Liver (tissue), 8 donors: ENCODE measurements at regions not wholly inside any gene's neighbourhood (a gene's known extent, or its start where the extent isn't known, plus 50 kb on each side); places are given as distances from the start of the nearest gene placed in this dataset.

Experiments used
- DNase-seq: peaks from one replicate; pipeline ENCODE4 v3.0.0-alpha.2; 2017; ENCODE audit warnings: low spot score
- H3K27ac ChIP-seq, 2 donors: one replicate each; pipeline ENCODE4 v1.7.0; 2013; ENCODE audit warnings: inconsistent platforms in 2 of 2, low read length in 2 of 2, control low read depth in 1 of 2, low read depth in 1 of 2, mild to moderate bottlenecking in 1 of 2
- H3K27me3 ChIP-seq, 4 donors: one replicate each; pipeline versions ENCODE4 v1.6.1 to v1.7.0; 2013; ENCODE audit warnings: low read length in 3 of 4, inconsistent platforms in 1 of 4, mild to moderate bottlenecking in 1 of 4, moderate library complexity in 1 of 4; ENCODE audit not compliant: control insufficient read depth in 4 of 4, insufficient read depth in 4 of 4
- H3K36me3 ChIP-seq, 4 donors: one replicate each; pipeline versions ENCODE4 v1.6.1 to v1.7.0; 2013; ENCODE audit warnings: low read length in 3 of 4, mild to moderate bottlenecking in 3 of 4, low read depth in 1 of 4, moderate library complexity in 1 of 4; ENCODE audit not compliant: control insufficient read depth in 4 of 4, insufficient read depth in 3 of 4
- H3K4me1 ChIP-seq, 4 donors: one replicate each; pipeline versions ENCODE4 v1.6.1 to v1.7.0; 2013; ENCODE audit warnings: low read length in 3 of 4, mild to moderate bottlenecking in 3 of 4, moderate library complexity in 1 of 4; ENCODE audit not compliant: control insufficient read depth in 4 of 4, insufficient read depth in 4 of 4
- H3K4me3 ChIP-seq, 3 donors: one replicate each; pipeline versions ENCODE4 v1.6.1 to v1.7.0; 2013; ENCODE audit warnings: low read length in 3 of 3, control low read depth in 1 of 3, low read depth in 1 of 3, mild to moderate bottlenecking in 1 of 3
- H3K9ac ChIP-seq, 2 donors: one replicate each; pipeline ENCODE4 v1.7.0; 2013; ENCODE audit warnings: low read length in 2 of 2, mild to moderate bottlenecking in 2 of 2, moderate library complexity in 2 of 2, control low read depth in 1 of 2, low read depth in 1 of 2
- H3K9me3 ChIP-seq, 4 donors: one replicate each; pipeline versions ENCODE4 v1.6.1 to v1.7.0; 2013; ENCODE audit warnings: low read length in 3 of 4; ENCODE audit not compliant: control insufficient read depth in 4 of 4
- EGR1 ChIP-seq, 2 donors: IDR thresholded peaks; 2 replicates each; pipeline ENCODE4 v1.6.1; 2016 to 2018; ENCODE audit warnings: antibody characterized with exemption in 2 of 2, low read depth in 2 of 2
- FOXA1 ChIP-seq: IDR thresholded peaks from 2 replicates; pipeline ENCODE4 v1.6.1; 2016; ENCODE audit warnings: antibody characterized with exemption
- HNF4A ChIP-seq, 2 donors: conservative IDR thresholded peaks; 2 replicates each; pipeline ENCODE4 v1.6.1; 2016; ENCODE audit warnings: antibody characterized with exemption in 2 of 2, mild to moderate bottlenecking in 2 of 2
- HNF4G ChIP-seq: IDR thresholded peaks from 2 replicates; pipeline ENCODE4 v1.6.1; 2016; ENCODE audit warnings: antibody characterized with exemption
- JUND ChIP-seq, 2 donors: IDR thresholded peaks; 2 replicates each; pipeline ENCODE4 v1.6.1; 2016; ENCODE audit warnings: antibody characterized with exemption in 2 of 2
- NR2F2 ChIP-seq: IDR thresholded peaks from 2 replicates; pipeline ENCODE4 v1.6.1; 2016; ENCODE audit warnings: antibody characterized with exemption
- RAD21 ChIP-seq, 2 donors: IDR thresholded peaks; 2 replicates each; pipeline ENCODE4 v1.6.1; 2016; ENCODE audit warnings: antibody characterized with exemption in 2 of 2, mild to moderate bottlenecking in 2 of 2
- RXRA ChIP-seq, 2 donors: IDR thresholded peaks; 2 replicates each; pipeline ENCODE4 v1.6.1; 2017 to 2018; ENCODE audit warnings: antibody characterized with exemption in 2 of 2, mild to moderate bottlenecking in 1 of 2
- SP1 ChIP-seq: IDR thresholded peaks from 2 replicates; pipeline ENCODE4 v1.6.1; 2018; ENCODE audit warnings: antibody characterized with exemption, mild to moderate bottlenecking
- TAF1 ChIP-seq: conservative IDR thresholded peaks from 2 replicates; pipeline ENCODE4 v1.6.1; 2016; ENCODE audit warnings: antibody characterized with exemption, mild to moderate bottlenecking
- YY1 ChIP-seq: IDR thresholded peaks from 2 replicates; pipeline ENCODE4 v1.6.1; 2016; ENCODE audit warnings: antibody characterized with exemption, mild to moderate bottlenecking
- WGBS: extraction: QIAGEN DNeasy Blood & Tissue Kit; methylation state at CpG from one replicate; pipeline ENCODE4 v1.1.7; 2013; 5-methylcytosine and 5-hydroxymethylcytosine counted together
- TF ChIP-seq, protein P1 (sequence below): fragments of 150-350 bp; IDR thresholded peaks from 2 replicates; pipeline ENCODE4 v1.5.1; 2017; ENCODE audit warnings: improper control_type of control experiment, low read depth, low read length; ENCODE audit not compliant: missing input control
- TF ChIP-seq, protein P2 (sequence below): IDR thresholded peaks from 2 replicates; pipeline ENCODE4 v1.6.1; 2016; ENCODE audit warnings: antibody characterized with exemption
- TF ChIP-seq, protein P3 (sequence below): IDR thresholded peaks from 2 replicates; pipeline ENCODE4 v1.6.1; 2016; ENCODE audit warnings: antibody characterized with exemption, mild to moderate bottlenecking
- donor health status: healthy.
- donor health status: healthy.
- donor health status: healthy.
- donor health status: healthy.
- donor health status: healthy.

DNA sequence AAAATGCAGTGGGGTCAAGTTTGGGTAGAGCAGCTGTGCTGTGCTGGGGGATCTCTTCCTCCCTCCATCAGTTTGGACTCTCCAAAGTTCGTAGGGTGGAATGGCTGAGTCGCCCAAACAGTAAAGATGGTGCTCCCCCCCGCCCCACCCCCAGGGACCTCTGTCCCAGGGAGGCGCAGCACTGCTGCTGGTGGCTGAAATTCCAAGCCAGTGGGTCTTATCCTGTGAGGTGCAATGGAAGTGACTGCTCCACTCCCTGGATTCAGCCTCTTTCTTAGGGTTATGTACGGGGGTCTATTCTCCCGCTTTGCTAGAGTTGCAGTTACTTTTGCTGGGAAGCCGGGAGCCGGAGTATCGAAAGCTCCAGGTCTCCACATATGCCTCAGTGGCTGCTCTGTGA, 97.5 kb upstream of the CTAGE1 start (continued):
- TF ChIP-seq, protein P1, sequence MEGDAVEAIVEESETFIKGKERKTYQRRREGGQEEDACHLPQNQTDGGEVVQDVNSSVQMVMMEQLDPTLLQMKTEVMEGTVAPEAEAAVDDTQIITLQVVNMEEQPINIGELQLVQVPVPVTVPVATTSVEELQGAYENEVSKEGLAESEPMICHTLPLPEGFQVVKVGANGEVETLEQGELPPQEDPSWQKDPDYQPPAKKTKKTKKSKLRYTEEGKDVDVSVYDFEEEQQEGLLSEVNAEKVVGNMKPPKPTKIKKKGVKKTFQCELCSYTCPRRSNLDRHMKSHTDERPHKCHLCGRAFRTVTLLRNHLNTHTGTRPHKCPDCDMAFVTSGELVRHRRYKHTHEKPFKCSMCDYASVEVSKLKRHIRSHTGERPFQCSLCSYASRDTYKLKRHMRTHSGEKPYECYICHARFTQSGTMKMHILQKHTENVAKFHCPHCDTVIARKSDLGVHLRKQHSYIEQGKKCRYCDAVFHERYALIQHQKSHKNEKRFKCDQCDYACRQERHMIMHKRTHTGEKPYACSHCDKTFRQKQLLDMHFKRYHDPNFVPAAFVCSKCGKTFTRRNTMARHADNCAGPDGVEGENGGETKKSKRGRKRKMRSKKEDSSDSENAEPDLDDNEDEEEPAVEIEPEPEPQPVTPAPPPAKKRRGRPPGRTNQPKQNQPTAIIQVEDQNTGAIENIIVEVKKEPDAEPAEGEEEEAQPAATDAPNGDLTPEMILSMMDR: no peak
- no peak for TF ChIP-seq HNF4G
- no peak for TF ChIP-seq NR2F2
- no peak for TF ChIP-seq RAD21 (IDR thresholded peaks at IDR 0.05)
- no peak for TF ChIP-seq SP1
- TF ChIP-seq, protein P2, sequence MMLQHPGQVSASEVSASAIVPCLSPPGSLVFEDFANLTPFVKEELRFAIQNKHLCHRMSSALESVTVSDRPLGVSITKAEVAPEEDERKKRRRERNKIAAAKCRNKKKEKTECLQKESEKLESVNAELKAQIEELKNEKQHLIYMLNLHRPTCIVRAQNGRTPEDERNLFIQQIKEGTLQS: no peak
- no peak for TF ChIP-seq EGR1 (IDR thresholded peaks at IDR 0.05; ENCODE audit: low read depth in 2 of 2)

DNA sequence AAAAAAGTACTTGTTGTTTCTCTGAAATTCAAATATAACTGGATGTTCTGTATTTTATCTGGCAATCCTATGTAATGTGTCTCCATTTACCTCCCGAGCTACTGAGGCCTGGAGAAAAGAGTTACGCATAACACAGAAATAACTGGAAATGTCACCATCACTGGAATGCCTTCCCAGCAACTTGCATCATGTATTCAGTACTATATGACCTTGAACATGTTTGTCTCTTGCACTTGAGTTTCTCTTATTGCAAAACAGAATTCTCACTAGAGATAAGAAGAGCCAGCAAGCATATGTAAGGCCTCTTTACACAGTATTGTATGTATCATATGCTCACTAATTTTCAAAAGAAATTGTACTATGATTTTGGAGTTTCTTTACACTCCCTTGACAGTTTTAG, 99.6 kb upstream of the CTAGE1 start:
- Histone ChIP-seq H3K27ac (no peak overlapping the region), H3K4me3 (no peak overlapping the region), H3K4me1 (peaks cover 0 to 1% (median 0%) of the 10 kb centered on the region in 4 donors), H3K9ac (no peak overlapping the region), H3K36me3 (no peaks in the 10 kb centered on the region), H3K27me3 (no peaks in the 10 kb centered on the region), H3K9me3 (no peaks in the 10 kb centered on the region)
- WGBS: 88% methylated on average over 2 of the region's 2 CpGs
- TF ChIP-seq, protein P1: no peak
- TF ChIP-seq RXRA (IDR thresholded peaks at IDR 0.05): peak in 1 of 2 donors; percentile 17
- DNase-seq: no peak

DNA sequence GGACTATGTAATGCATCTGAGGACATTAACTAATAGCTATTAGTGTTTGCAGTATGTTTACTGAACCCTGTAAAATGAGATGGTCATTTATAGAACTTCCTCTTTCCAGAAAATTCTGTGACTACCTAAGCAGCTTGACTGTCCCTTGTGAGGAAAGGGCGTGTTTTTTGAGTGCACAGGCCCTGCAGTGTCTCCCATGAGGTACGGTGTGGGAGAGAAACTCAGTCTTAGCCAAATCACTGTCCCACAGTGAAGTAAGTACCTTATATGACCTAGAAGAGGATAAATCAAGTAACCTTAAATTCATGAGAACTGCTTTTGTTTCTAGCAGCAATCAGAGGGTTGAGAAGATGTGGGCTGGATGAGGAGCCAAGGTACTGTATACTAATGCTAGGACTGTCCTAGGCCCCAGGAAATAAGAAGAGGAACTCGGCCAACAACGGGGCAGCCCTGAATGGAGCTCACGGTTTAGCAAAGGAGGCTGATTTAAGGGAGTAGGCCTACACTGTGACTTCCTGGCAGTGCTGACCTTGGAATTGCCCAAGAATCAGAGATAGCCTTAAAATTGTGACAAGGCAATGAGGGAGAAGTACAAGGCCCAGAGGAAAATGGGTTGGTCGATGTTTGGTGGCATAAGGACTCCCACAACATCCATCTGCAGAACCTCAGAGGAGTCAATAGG, 103.5 kb upstream of the CTAGE1 start:
- H3K4me3 ChIP-seq: no peak overlapping the region
- no peaks in the 10 kb centered on the region for H3K9me3 ChIP-seq
- TF ChIP-seq, protein P2: no peak
- TF ChIP-seq HNF4G (no peak), EGR1 (IDR thresholded peaks at IDR 0.05; ENCODE audit: low read depth in 2 of 2) (no peak), RXRA (IDR thresholded peaks at IDR 0.05) (no peak), SP1 (no peak), RAD21 (IDR thresholded peaks at IDR 0.05) (no peak), JUND (IDR thresholded peaks at IDR 0.05) (no peak), TAF1 (no peak), FOXA1 (no peak), YY1 (no peak), HNF4A (conservative IDR thresholded peaks at IDR 0.05) (no peak)
- TF ChIP-seq, protein P1: no peak
- TF ChIP-seq, protein P3, sequence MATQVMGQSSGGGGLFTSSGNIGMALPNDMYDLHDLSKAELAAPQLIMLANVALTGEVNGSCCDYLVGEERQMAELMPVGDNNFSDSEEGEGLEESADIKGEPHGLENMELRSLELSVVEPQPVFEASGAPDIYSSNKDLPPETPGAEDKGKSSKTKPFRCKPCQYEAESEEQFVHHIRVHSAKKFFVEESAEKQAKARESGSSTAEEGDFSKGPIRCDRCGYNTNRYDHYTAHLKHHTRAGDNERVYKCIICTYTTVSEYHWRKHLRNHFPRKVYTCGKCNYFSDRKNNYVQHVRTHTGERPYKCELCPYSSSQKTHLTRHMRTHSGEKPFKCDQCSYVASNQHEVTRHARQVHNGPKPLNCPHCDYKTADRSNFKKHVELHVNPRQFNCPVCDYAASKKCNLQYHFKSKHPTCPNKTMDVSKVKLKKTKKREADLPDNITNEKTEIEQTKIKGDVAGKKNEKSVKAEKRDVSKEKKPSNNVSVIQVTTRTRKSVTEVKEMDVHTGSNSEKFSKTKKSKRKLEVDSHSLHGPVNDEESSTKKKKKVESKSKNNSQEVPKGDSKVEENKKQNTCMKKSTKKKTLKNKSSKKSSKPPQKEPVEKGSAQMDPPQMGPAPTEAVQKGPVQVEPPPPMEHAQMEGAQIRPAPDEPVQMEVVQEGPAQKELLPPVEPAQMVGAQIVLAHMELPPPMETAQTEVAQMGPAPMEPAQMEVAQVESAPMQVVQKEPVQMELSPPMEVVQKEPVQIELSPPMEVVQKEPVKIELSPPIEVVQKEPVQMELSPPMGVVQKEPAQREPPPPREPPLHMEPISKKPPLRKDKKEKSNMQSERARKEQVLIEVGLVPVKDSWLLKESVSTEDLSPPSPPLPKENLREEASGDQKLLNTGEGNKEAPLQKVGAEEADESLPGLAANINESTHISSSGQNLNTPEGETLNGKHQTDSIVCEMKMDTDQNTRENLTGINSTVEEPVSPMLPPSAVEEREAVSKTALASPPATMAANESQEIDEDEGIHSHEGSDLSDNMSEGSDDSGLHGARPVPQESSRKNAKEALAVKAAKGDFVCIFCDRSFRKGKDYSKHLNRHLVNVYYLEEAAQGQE: no peak
- H3K27ac ChIP-seq: no peak overlapping the region
- no peaks in the 10 kb centered on the region for H3K27me3 ChIP-seq
- no peaks in the 10 kb centered on the region for H3K36me3 ChIP-seq
- 73% methylated on average over 6 of the region's 6 CpGs for WGBS
- H3K9ac ChIP-seq: no peak overlapping the region
- H3K4me1 ChIP-seq: peaks cover 0 to 5% (median 0%) of the 10 kb centered on the region in 4 donors
- no peak for DNase-seq
